ENCODE measurements at regions not wholly inside any gene's neighbourhood (a gene's known extent, or its start where the extent isn't known, plus 50 kb on each side); places are given as distances from the start of the nearest gene placed in this dataset.

GRCh38 chr1:38115682-38116202, 69.1 kb upstream of the POU3F1 start:
- WGBS (ENCODE audit: extremely low coverage, insufficient read length, low lambda C conversion rate) = no CpG with 5 or more reads among the region's 9 CpGs
- H3K79me1 ChIP-seq (ENCODE audit: insufficient read depth, low read depth, low read length, poor library complexity, severe bottlenecking) = no peaks in the 10 kb centered on the region
- no peaks in the 10 kb centered on the region; the same call in 1 of the 2 replicates for H3K4me1 ChIP-seq (ENCODE audit: insufficient read depth, low read length)
- Mint-ChIP-seq H3K9me3 (no peaks in the 10 kb centered on the region), H3K4me3 (no peak overlapping the region), H3K4me1 (peaks cover 23 to 33% of the 10 kb centered on the region in 2 experiments), H3K27ac (no peak overlapping the region), H3K27me3 (ENCODE audit: low read depth) (no peaks in the 10 kb centered on the region; the same call in 1 of the 2 replicates), H3K36me3 (ENCODE audit: insufficient read depth in 1 of 3, low read depth in 3 of 3) (peaks cover 0 to 4% (median 0%) of the 10 kb centered on the region in 3 experiments; a peak in 3 of 7 replicates)
- H3K4me2 ChIP-seq (ENCODE audit: insufficient read depth, insufficient read length, low read length) = no peak overlapping the region
- H4K91ac ChIP-seq (ENCODE audit: insufficient read length, low read depth, low read length) = no peak overlapping the region
- H3K79me2 ChIP-seq (ENCODE audit: insufficient read depth, low read length) = no peaks in the 10 kb centered on the region
- no peak overlapping the region for H4K5ac ChIP-seq (ENCODE audit: insufficient read length, low read depth, low read length)
- H2BK120ac ChIP-seq (ENCODE audit: low read depth, low read length, poor library complexity, severe bottlenecking) = no peak overlapping the region
- H2BK12ac ChIP-seq (ENCODE audit: insufficient read length, low read depth, low read length) = no peak overlapping the region
- H4K8ac ChIP-seq (replicated peaks; ENCODE audit: insufficient read length, low read depth, low read length) = no peak overlapping the region
- H3K9me3 ChIP-seq (ENCODE audit: control insufficient read depth, low read depth, low read length) = no peaks in the 10 kb centered on the region
- H2BK20ac ChIP-seq (ENCODE audit: low read depth, low read length, poor library complexity, severe bottlenecking) = no peak overlapping the region
- H3K27ac ChIP-seq (ENCODE audit: insufficient read length, low read depth, low read length) = no peak overlapping the region
- no peak overlapping the region for H3K14ac ChIP-seq (ENCODE audit: insufficient read depth, low read length)
- H2BK5ac ChIP-seq (ENCODE audit: insufficient read length, low read length) = no peak overlapping the region
- H3K18ac ChIP-seq (ENCODE audit: insufficient read length, low read depth, low read length) = no peak overlapping the region
- no peak overlapping the region for H3K23ac ChIP-seq (ENCODE audit: insufficient read length, low read depth, low read length)
- DNase-seq = no peak
- H2BK15ac ChIP-seq (ENCODE audit: low read depth, low read length) = no peak overlapping the region
- no peak for TF ChIP-seq CTCF (conservative IDR thresholded peaks at IDR 0.05)
- no peak overlapping the region for H2AK5ac ChIP-seq (ENCODE audit: insufficient read length, low read length)
- no peaks in the 10 kb centered on the region for H4K20me1 ChIP-seq (ENCODE audit: control insufficient read depth, insufficient read depth, insufficient read length)
- no peak overlapping the region for H3T11ph ChIP-seq (ENCODE audit: low read length)
- H3K27me3 ChIP-seq (ENCODE audit: insufficient read depth, low read length) = no peaks in the 10 kb centered on the region
- no peak overlapping the region for H3K4ac ChIP-seq (ENCODE audit: low read depth, low read length)
- H3K56ac ChIP-seq (ENCODE audit: insufficient read length, low read depth, low read length) = no peak overlapping the region
- H3K23me2 ChIP-seq (ENCODE audit: insufficient read length, low read depth, low read length, poor library complexity, severe bottlenecking) = no peaks in the 10 kb centered on the region
- no peak overlapping the region for H2AFZ ChIP-seq (ENCODE audit: low read length)
- H3K9ac ChIP-seq (ENCODE audit: extremely low read depth, insufficient read length, low read length) = no peak overlapping the region

All from H9 (cell line).